Activated CD8-positive, alpha-beta T cell treated with anti-CD3 and anti-CD28 coated beads for 36 hours (primary cell): ENCODE measurements at regions not wholly inside any gene's neighbourhood (a gene's known extent, or its start where the extent isn't known, plus 50 kb on each side); places are given as distances from the start of the nearest gene placed in this dataset.

Experiments used
- ATAC-seq: fragments of 200-7000 bp; cut with Tn5 transposase; one replicate; pipeline ENCODE4 v1.10.0; 2021; ENCODE audit warnings: mild to moderate bottlenecking, moderate library complexity
- CTCF ChIA-PET: fragments of 350-600 bp; sonication (Branson Sonifier 250); formaldehyde crosslinking; loops from one replicate; lab custom pipeline; 2021; ENCODE audit warnings: antibody characterized with exemption; lab: Charles Lee
- POLR2A ChIA-PET: fragments of 350-600 bp; sonication (Branson Sonifier 250); formaldehyde crosslinking; loops from one replicate; lab custom pipeline; 2021; ENCODE audit warnings: antibody characterized with exemption; lab: Charles Lee
- DNase-seq: peaks from one replicate; pipeline ENCODE4 v3.0.0-alpha.2; 2020
- H3K27ac Mint-ChIP-seq: one replicate; pipeline ENCODE4 v1.8.0; 2021; ENCODE audit warnings: mild to moderate bottlenecking, mixed read lengths
- H3K27me3 Mint-ChIP-seq: one replicate; pipeline ENCODE4 v1.8.0; 2021; ENCODE audit warnings: mixed read lengths
- H3K36me3 Mint-ChIP-seq: one replicate; pipeline ENCODE4 v1.8.0; 2021; ENCODE audit warnings: low read depth, mixed read lengths
- H3K4me1 Mint-ChIP-seq: one replicate; pipeline ENCODE4 v1.8.0; 2021; ENCODE audit warnings: low read depth, mixed read lengths
- H3K4me3 Mint-ChIP-seq: one replicate; pipeline ENCODE4 v1.8.0; 2021; ENCODE audit warnings: mild to moderate bottlenecking, moderate library complexity, mixed read lengths
- H3K9me3 Mint-ChIP-seq: one replicate; pipeline ENCODE4 v1.8.0; 2021; ENCODE audit warnings: mixed read lengths
- intact Hi-C: fragments of 100-400 bp; cut with micrococcal nuclease; formaldehyde crosslinking; loops from one replicate; pipeline ENCODE4 v1.10.0; 2022
- TF ChIP-seq, protein P1 (sequence below): fragments of 200-600 bp; IDR thresholded peaks from one replicate; pipeline ENCODE4 v1.8.0; 2022; ENCODE audit warnings: antibody characterized with exemption, mild to moderate bottlenecking

DNA sequence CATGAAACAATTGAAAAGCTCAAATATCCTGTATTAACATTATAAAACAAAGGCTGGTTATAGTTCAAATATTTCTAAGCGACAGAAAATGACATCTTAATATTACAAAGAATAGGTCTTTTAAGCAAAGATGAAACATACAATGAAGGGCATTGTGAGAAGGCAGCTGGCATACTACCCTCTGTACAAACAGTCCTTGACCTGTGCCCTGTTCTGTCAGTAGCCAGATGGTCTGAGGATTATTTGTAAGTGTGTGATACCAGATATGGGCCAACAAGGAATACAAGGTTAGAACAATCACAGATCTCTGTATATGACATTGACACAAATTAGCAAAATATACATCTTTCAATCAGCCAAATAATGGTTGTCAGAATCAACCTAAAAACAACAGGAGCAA lies 1350.4 kb downstream of the AMY1C start:
- POLR2A ChIA-PET, result no interaction called here

DNA sequence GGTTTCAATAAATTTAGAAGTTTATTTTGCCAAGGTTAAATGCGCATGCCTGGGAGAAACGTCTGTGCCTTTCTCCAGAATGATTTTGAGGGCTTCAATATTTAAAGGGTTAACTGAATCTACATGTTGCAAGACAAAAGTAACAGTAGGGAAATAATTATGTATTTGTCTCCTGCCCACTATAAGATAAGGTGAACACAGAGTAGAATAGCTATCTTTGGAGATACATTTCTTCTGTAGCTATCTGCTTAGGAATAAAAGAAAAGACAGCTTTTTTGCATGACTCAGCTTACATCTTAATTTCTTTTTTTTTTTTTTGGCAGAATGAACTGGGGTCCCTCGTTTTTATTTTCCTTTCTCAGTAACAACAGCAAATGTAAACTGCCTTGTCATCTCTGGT lies 1351.6 kb downstream of the AMY1C start:
- Mint-ChIP-seq H3K4me1 (no peaks in the 10 kb centered on the region), H3K4me3 (no peak overlapping the region), H3K36me3 (no peaks in the 10 kb centered on the region), H3K27ac (no peak overlapping the region), H3K9me3 (peaks cover 6% of the 10 kb centered on the region), H3K27me3 (no peaks in the 10 kb centered on the region)
- ATAC-seq (no peak), DNase-seq (no peak)
- POLR2A ChIA-PET, result no interaction called here
- CTCF ChIA-PET, result no interaction called here
- intact Hi-C loops, result no loop called here
- TF ChIP-seq, protein P1, sequence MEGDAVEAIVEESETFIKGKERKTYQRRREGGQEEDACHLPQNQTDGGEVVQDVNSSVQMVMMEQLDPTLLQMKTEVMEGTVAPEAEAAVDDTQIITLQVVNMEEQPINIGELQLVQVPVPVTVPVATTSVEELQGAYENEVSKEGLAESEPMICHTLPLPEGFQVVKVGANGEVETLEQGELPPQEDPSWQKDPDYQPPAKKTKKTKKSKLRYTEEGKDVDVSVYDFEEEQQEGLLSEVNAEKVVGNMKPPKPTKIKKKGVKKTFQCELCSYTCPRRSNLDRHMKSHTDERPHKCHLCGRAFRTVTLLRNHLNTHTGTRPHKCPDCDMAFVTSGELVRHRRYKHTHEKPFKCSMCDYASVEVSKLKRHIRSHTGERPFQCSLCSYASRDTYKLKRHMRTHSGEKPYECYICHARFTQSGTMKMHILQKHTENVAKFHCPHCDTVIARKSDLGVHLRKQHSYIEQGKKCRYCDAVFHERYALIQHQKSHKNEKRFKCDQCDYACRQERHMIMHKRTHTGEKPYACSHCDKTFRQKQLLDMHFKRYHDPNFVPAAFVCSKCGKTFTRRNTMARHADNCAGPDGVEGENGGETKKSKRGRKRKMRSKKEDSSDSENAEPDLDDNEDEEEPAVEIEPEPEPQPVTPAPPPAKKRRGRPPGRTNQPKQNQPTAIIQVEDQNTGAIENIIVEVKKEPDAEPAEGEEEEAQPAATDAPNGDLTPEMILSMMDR, result no peak

More for the DNA sequence above, 1350.4 kb downstream of the AMY1C start:
- intact Hi-C loops, result no loop called here
- Mint-ChIP-seq H3K4me3 (no peak overlapping the region), H3K27ac (no peak overlapping the region), H3K4me1 (no peaks in the 10 kb centered on the region), H3K9me3 (peaks cover 4% of the 10 kb centered on the region), H3K27me3 (no peaks in the 10 kb centered on the region), H3K36me3 (no peaks in the 10 kb centered on the region)
- TF ChIP-seq, protein P1, result no peak
- ATAC-seq (no peak), DNase-seq (no peak)
- CTCF ChIA-PET, result no interaction called here

DNA sequence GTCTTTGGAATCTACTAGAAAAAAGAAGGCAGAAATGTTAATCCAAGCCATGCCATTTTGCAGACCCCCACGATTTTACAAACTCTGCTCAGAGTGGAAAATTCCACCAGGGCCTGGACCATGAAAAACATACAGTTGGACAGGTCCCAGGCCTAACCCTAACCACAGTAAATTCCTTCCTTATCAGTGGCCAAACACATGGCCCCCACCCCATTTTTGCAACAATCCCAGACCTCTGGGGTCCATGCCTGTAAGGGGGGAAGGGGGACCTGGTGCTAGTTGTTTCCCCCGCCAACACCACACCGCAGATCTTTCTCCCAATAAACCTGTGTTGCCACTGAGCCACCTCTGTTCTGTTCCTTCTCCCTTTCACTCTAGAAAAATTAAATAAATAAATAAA lies 1352.7 kb downstream of the AMY1C start:
- Mint-ChIP-seq H3K9me3 (peaks cover 4% of the 10 kb centered on the region), H3K4me1 (no peaks in the 10 kb centered on the region), H3K27ac (no peak overlapping the region), H3K27me3 (no peaks in the 10 kb centered on the region), H3K36me3 (no peaks in the 10 kb centered on the region), H3K4me3 (no peak overlapping the region)
- TF ChIP-seq, protein P1, result no peak
- intact Hi-C loops, result no loop called here
- ChIA-PET CTCF (no interaction called here), POLR2A (no interaction called here)
- DNase-seq (no peak), ATAC-seq (no peak)

DNA sequence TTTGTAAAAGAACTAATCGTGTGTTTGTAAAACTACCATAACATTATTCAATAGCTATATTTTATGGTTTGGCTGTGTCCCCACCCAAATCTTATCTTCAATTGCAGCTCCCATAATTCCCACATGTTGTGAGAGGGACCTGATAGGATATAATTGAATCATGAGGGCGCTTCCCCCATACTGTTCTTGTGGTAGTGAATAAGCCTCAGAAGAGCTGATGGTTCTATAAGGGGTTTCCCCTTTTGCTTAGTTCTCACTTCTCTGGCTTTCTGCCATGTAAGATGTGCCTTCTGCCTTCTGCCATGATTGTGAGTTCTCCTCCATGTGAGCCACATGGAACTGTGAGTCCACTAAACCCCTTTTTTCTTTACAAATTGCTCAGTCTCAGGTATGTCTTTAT lies 1372.3 kb downstream of the AMY1C start:
- ChIA-PET CTCF (no interaction called here), POLR2A (no interaction called here)
- DNase-seq (no peak), ATAC-seq (no peak)
- Mint-ChIP-seq H3K4me3 (no peak overlapping the region), H3K27ac (no peak overlapping the region), H3K4me1 (no peaks in the 10 kb centered on the region), H3K9me3 (peaks cover 14% of the 10 kb centered on the region), H3K27me3 (no peaks in the 10 kb centered on the region), H3K36me3 (no peaks in the 10 kb centered on the region)
- intact Hi-C loops, result no loop called here
- TF ChIP-seq, protein P1, result no peak

DNA sequence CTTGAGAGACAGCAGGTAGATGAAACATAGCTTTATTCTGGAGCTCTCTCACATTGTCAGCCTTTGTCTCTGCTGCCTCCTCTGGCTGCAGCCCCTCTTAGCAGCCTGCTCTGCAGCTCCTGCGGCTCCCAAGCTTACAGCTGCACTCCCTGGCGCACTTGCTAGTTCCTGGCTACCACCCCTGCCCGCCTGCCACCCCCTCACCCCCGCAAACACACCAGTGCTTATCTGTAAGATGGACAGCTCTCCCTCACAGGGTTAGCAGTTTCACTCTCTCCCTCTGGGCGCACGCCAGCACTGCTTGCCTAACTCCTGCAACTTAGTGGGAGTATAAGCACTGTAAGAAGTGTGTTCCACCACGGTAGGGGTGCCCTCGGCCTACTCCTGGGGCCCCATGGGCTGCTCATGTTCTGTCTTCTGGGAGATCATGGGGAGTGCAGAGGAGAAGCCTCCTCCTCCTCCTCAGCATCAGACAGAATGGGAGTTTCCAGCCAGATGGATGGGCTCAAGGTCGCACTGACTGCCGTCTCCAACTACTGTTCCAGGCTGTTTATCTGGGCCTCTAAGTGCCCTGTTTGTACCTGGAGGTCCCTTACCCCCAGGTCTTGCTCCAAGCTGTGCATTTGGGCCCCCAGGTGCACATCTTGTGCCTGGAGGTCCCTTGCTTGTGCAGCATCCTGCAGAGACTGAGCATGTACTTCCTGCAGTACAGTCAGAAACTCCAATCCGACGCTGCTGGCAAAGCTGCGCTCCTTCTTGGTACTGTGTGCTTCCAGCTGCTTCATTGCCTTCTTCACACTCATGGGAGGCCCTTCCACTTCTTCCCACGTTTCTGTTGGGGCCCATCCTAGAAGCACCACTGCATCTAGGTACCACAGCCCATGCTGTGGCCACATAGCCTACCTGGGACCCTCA lies 1388.1 kb downstream of the AMY1C start:
- TF ChIP-seq, protein P1, result no peak
- Mint-ChIP-seq H3K4me1 (no peaks in the 10 kb centered on the region), H3K4me3 (no peak overlapping the region), H3K36me3 (no peaks in the 10 kb centered on the region), H3K27me3 (no peaks in the 10 kb centered on the region), H3K27ac (no peak overlapping the region), H3K9me3 (peaks cover 3% of the 10 kb centered on the region)
- ChIA-PET CTCF (no interaction called here), POLR2A (no interaction called here)
- ATAC-seq, result no peak
- DNase-seq, result no peak
- intact Hi-C loops, result no loop called here
